ENCODE measurements at regions not wholly inside any gene's neighbourhood (a gene's known extent, or its start where the extent isn't known, plus 50 kb on each side); places are given as distances from the start of the nearest gene placed in this dataset.

- no peak for DNase-seq (ENCODE audit: low spot score)
Observed at GRCh38 chr7:155360495-155361345, 63.0 kb downstream of the INSIG1 start.

GRCh38 chr7:155361346-155361680 lies 63.6 kb downstream of the INSIG1 start:
- no peak for DNase-seq (ENCODE audit: low spot score)

GRCh38 chr7:155361947-155362346 lies 64.3 kb downstream of the INSIG1 start:
- DNase-seq (ENCODE audit: low spot score) = no peak

- no peak for DNase-seq (ENCODE audit: low spot score)
Observed at GRCh38 chr7:155362380-155363145, 64.9 kb downstream of the INSIG1 start.

GRCh38 chr7:155363146-155363539 lies 65.5 kb downstream of the INSIG1 start:
- DNase-seq (ENCODE audit: low spot score) = no peak

GRCh38 chr7:155363852-155364600 lies 66.3 kb downstream of the INSIG1 start:
- no peak for DNase-seq (ENCODE audit: low spot score)

- DNase-seq (ENCODE audit: low spot score) = no peak
Observed at GRCh38 chr7:155365146-155365874, 67.6 kb downstream of the INSIG1 start.

- DNase-seq (ENCODE audit: low spot score) = no peak
Observed at GRCh38 chr7:155368894-155369600, 71.4 kb downstream of the INSIG1 start.

GRCh38 chr7:155369766-155370165 lies 72.1 kb downstream of the INSIG1 start:
- DNase-seq (ENCODE audit: low spot score) = no peak

GRCh38 chr7:155371331-155371883 lies 73.7 kb downstream of the INSIG1 start:
- DNase-seq (ENCODE audit: low spot score) = no peak

GRCh38 chr7:155371884-155372781 lies 74.5 kb downstream of the INSIG1 start:
- DNase-seq (ENCODE audit: low spot score) = no peak

- no peak for DNase-seq (ENCODE audit: low spot score)
Observed at GRCh38 chr7:155372782-155373358, 75.2 kb downstream of the INSIG1 start.

GRCh38 chr7:155373359-155374273 lies 75.9 kb downstream of the INSIG1 start:
- no peak for DNase-seq (ENCODE audit: low spot score)

GRCh38 chr7:155374276-155375252 lies 76.9 kb downstream of the INSIG1 start:
- no peak for DNase-seq (ENCODE audit: low spot score)

GRCh38 chr7:155375337-155376277 lies 77.9 kb downstream of the INSIG1 start:
- DNase-seq (ENCODE audit: low spot score) = no peak
